AG04450 (cell line): ENCODE measurements at regions not wholly inside any gene's neighbourhood (a gene's known extent, or its start where the extent isn't known, plus 50 kb on each side); places are given as distances from the start of the nearest gene placed in this dataset.
"Not testable (repeated sequence)": the region's sequence is repeated elsewhere in the genome, so short reads cannot be mapped to it uniquely, and the experiment has no call there.

Experiments
- CTCF ChIA-PET: fragments of 300-600, 350-600 bp; formaldehyde crosslinking; extraction: SDS; loops from one replicate; lab custom pipeline; 2022; ENCODE audit warnings: antibody characterized with exemption, inconsistent platforms; lab: Charles Lee
- POLR2A ChIA-PET: fragments of 350-600 bp; formaldehyde crosslinking; extraction: SDS; loops from one replicate; lab custom pipeline; 2021; ENCODE audit warnings: antibody characterized with exemption, inconsistent platforms; lab: Yijun Ruan, JAX
- DNase-seq: peaks from one replicate; pipeline ENCODE4 v3.0.0-alpha.2; 2011; ENCODE audit warnings: low read depth, low spot score
- H3K27ac ChIP-seq: one replicate; pipeline ENCODE4 v1.5.1; 2012; ENCODE audit warnings: low read depth, low read length, control low read depth
- H3K27me3 ChIP-seq: one replicate; pipeline ENCODE4 v1.6.0; 2012; ENCODE audit warnings: low read length; ENCODE audit not compliant: control insufficient read depth, insufficient read depth
- H3K4me3 ChIP-seq: 2 replicates; pipeline ENCODE4 v1.5.1; 2011; ENCODE audit warnings: mild to moderate bottlenecking, low read depth, low read length, control low read depth
- H3K9me3 ChIP-seq: 2 replicates; pipeline ENCODE4 v1.5.1; 2012; ENCODE audit warnings: low read length; ENCODE audit not compliant: control insufficient read depth, insufficient read depth
- CTCF ChIP-seq: IDR thresholded peaks from 2 replicates; pipeline ENCODE4 v1.5.1; 2011; ENCODE audit warnings: low read depth, low read length, control low read depth, inconsistent platforms

GRCh38 chr6:27854421-27854820 is 57.8 kb downstream of the OR2B2 start:
- CTCF ChIA-PET: no interaction called here

GRCh38 chr6:27851440-27851839 is 60.8 kb downstream of the OR2B2 start:
- CTCF ChIA-PET: interaction anchor here (1.0 kb wide), 1 partner anchor 13 kb away, joined by 6 read pairs; a partner anchor contains a TSS
- POLR2A ChIA-PET: interaction anchor here (1.5 kb wide), 1 partner anchor 41 kb away, joined by 4 read pairs; a partner anchor contains a TSS
- DNase-seq: no peak
- no peak for TF ChIP-seq CTCF
- H3K27ac ChIP-seq: no peak overlapping the region
- H3K27me3 ChIP-seq: no peaks in the 10 kb centered on the region
- no peak overlapping the region for H3K4me3 ChIP-seq
- no peaks in the 10 kb centered on the region for H3K9me3 ChIP-seq

More at GRCh38 chr6:27854421-27854820, 57.8 kb downstream of the OR2B2 start:
- Histone ChIP-seq H3K9me3 (no peaks in the 10 kb centered on the region), H3K4me3 (no peak overlapping the region), H3K27me3 (no peaks in the 10 kb centered on the region), H3K27ac (no peak overlapping the region)
- TF ChIP-seq CTCF: no peak
- no peak for DNase-seq
- POLR2A ChIA-PET: interaction anchor here (0.6 kb wide), 1 partner anchor 16 kb away, joined by 4 read pairs; no protein-coding TSS in a partner anchor

- H3K27me3 ChIP-seq, DNase-seq, H3K9me3 ChIP-seq, H3K27ac ChIP-seq, H3K4me3 ChIP-seq: not testable (repeated sequence)
- ChIA-PET CTCF (interaction anchor here (0.6 to 1.1 kb wide), 3 partner anchors 11 to 46 kb away, joined by 3 read pairs; a partner anchor contains a TSS), POLR2A (interaction anchor here (0.7 to 1.7 kb wide), 4 partner anchors 10 to 39 kb away, joined by 4 to 10 read pairs (median 8); a partner anchor contains a TSS)
Measured at GRCh38 chr6:27849001-27849400, 63.2 kb downstream of the OR2B2 start.

GRCh38 chr6:27847706-27848105 is 64.5 kb downstream of the OR2B2 start:
- CTCF ChIA-PET: no interaction called here
- no peaks in the 10 kb centered on the region for H3K27me3 ChIP-seq
- POLR2A ChIA-PET: no interaction called here
- DNase-seq: no peak
- H3K4me3 ChIP-seq: no peak overlapping the region
- H3K27ac ChIP-seq: no peak overlapping the region
- no peak for TF ChIP-seq CTCF
- no peaks in the 10 kb centered on the region for H3K9me3 ChIP-seq

- Histone ChIP-seq H3K9me3 (no peaks in the 10 kb centered on the region; the same call in 1 of the 2 replicates), H3K27me3 (no peaks in the 10 kb centered on the region), H3K27ac (no peak overlapping the region), H3K4me3 (no peak overlapping the region)
- ChIA-PET CTCF (no interaction called here), POLR2A (interaction anchor here (0.6 to 1.6 kb wide), 2 partner anchors 8 to 25 kb away, joined by 9 to 12 read pairs; a partner anchor contains a TSS)
- TF ChIP-seq CTCF: no peak
- no peak for DNase-seq
Measured at GRCh38 chr6:27840572-27840971, 71.6 kb downstream of the OR2B2 start.
